GM13976 (cell line): ENCODE measurements at regions not wholly inside any gene's neighbourhood (a gene's known extent, or its start where the extent isn't known, plus 50 kb on each side); places are given as distances from the start of the nearest gene placed in this dataset.

Experiments
- DNase-seq: peaks from one replicate; pipeline ENCODE4 v3.0.0; 2012; ENCODE audit warnings: low spot score
- CTCF ChIP-seq: IDR thresholded peaks from 2 replicates; pipeline ENCODE4 v1.5.1; 2012; ENCODE audit warnings: borderline replicate concordance, mild to moderate bottlenecking; ENCODE audit not compliant: insufficient read depth; ENCODE audit errors: extremely low read depth, missing control alignments, control extremely low read depth
- in situ Hi-C: fragments of 300-500 bp; cut with MboI; formaldehyde crosslinking; loops from one replicate; pipeline ENCODE4 v1.12.0; 2022; ENCODE audit warnings: low sequenced_read_pairs, mixed read lengths, inconsistent platforms; ENCODE audit not compliant: unreplicated experiment

DNA sequence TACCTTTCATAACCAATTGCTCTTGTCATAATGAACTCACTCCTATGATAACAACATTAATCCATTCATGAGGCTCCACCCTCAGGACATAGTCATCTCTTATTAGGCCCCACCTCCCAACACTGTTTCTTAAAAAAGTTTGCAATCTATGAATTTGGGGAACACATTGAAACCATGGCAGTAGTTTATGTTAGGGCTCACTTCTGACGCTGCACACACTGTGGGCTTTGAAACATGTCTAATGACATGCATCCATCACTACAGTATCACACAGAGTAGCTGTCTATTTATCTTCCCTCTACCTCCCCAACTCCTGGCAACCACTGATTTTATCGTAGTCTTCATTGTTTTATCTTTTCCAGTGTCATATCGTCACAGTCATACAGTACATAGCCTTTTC is 299.8 kb downstream of the GLRX3 start:
- DNase-seq, result no peak
- in situ Hi-C loops, result no loop called here
- no peak for TF ChIP-seq CTCF

DNA sequence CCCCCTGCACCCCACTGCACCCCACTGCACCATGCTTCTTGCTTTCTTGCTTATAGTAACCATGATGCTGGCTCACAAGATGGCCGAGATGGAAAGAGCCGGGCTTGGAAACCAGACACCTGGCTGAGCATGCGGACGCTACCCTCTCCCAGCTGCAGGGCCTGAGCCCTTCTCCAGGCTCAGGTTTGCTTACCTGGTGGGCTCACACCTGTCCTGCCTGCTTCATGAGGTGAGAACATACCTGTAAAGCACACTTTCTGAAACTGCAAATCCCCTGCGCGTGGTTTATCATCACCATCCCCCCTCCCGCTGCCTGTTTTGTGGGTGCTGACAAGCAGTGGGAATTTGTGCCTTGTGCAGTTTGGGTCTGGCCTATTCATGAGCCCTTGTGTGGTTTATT is 302.7 kb downstream of the GLRX3 start:
- no peak for DNase-seq
- in situ Hi-C loops, result no loop called here
- no peak for TF ChIP-seq CTCF

DNA sequence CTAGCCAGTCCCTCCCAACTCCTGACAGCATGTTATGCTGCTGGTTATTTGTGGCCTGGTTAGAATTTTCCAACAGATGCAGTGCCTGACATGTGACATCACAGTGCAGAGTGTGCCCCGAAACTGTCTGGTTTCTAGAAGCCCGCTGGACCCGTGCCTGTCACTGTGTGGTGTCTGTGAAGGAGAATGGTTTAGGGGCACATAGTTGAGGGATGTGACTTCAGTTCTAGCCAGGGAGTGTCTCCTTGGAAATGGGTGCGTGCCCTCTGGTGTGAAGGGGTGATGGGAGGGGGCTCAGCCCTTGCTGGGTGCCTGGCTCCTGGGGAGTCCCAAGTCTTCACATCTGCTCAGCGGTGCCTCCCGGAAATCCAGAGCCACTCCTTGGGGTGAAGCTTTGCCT is 303.6 kb downstream of the GLRX3 start:
- no peak for TF ChIP-seq CTCF
- in situ Hi-C loops, result no loop called here
- DNase-seq, result no peak

- no peak for DNase-seq
- in situ Hi-C loops, result no loop called here
- no peak for TF ChIP-seq CTCF
Observed at GRCh38 chr10:130440494-130440893, 304.3 kb downstream of the GLRX3 start.

GRCh38 chr10:130440971-130441370 is 304.8 kb downstream of the GLRX3 start:
- no peak for TF ChIP-seq CTCF
- in situ Hi-C loops, result no loop called here
- no peak for DNase-seq

DNA sequence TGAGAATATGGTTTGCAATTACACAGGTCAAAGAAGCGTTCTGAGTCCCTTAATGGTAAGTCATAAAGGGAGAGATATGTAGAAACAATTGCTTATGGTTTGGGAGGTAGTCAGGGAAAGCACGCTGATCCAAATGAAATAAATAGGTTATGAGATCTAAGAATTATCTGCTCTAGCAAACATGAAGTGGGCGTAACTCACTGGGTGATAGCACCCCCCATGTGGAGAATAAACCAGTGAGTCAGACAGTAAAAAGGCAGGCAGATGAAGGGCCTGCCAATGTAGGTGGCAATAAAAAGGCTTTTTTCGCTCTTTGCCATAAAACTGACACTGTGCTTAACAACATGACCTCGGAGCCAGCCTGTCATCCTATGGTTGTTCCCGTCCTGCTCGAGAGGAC is 306.9 kb downstream of the GLRX3 start:
- in situ Hi-C loops, result no loop called here
- no peak for DNase-seq
- no peak for TF ChIP-seq CTCF
